ENCODE measurements at regions not wholly inside any gene's neighbourhood (a gene's known extent, or its start where the extent isn't known, plus 50 kb on each side); places are given as distances from the start of the nearest gene placed in this dataset.

DNA sequence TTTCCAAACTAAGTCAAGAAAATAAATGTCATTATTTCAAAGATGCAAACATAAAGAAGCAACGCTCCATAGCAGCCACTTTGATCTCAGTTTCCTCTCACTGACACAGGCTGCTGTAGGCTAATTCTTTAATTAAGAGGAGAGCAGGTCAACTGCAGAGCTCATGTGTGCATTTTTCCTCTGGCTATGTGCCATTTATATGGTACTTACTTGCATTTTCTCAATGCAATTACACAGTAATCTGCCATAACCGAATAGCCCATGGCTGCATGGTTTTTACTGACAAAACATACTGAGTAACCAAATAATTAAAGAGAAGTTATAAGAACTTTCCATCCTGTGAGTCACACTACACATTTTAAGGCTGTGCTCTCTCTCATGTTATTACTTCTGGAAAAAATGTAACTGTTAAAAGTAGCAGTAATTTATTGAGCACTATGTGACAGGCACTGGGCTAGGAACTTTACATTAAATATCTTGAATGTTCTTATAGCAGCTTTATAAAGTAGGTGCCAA, 122.0 kb downstream of the ELAPOR2 start:
- Histone ChIP-seq H3K79me2 (ENCODE audit: control insufficient read depth, insufficient read depth, low read length, poor library complexity) (no peaks in the 10 kb centered on the region), H4K8ac (ENCODE audit: low read depth, low read length) (no peak overlapping the region), H2BK5ac (ENCODE audit: low read depth, low read length, poor library complexity) (no peak overlapping the region), H2AK5ac (ENCODE audit: low read length) (no peak overlapping the region), H3K9ac (ENCODE audit: low read length) (no peak overlapping the region), H3K79me1 (ENCODE audit: low read length) (no peaks in the 10 kb centered on the region), H4K91ac (ENCODE audit: low read depth, low read length) (no peak overlapping the region), H2AFZ (ENCODE audit: insufficient read depth, low read length, poor library complexity) (no peak overlapping the region), H3K27ac (ENCODE audit: low read depth, low read length) (no peak overlapping the region), H2BK12ac (ENCODE audit: low read length) (no peak overlapping the region), H3K27me3 (ENCODE audit: insufficient read depth, low read length) (no peaks in the 10 kb centered on the region), H3K18ac (ENCODE audit: low read length) (no peak overlapping the region), H2BK120ac (ENCODE audit: insufficient read depth, low read length, poor library complexity) (no peak overlapping the region), H3K36me3 (ENCODE audit: control insufficient read depth in 1 of 2, insufficient read depth in 2 of 2, low read length in 2 of 2) (no peaks in the 10 kb centered on the region), H4K12ac (ENCODE audit: low read depth, low read length) (no peak overlapping the region), H3K4me3 (ENCODE audit: low read depth, low read length) (no peak overlapping the region), H3K9me3 (ENCODE audit: insufficient read depth, low read depth, low read length) (no peaks in the 10 kb centered on the region), H3K4me2 (ENCODE audit: low read length) (no peak overlapping the region), H3K23ac (ENCODE audit: low read length) (no peak overlapping the region), H3K4me1 (ENCODE audit: control insufficient read depth in 1 of 2, insufficient read depth in 2 of 2, low read length in 2 of 2) (no peaks in the 10 kb centered on the region), H3K14ac (ENCODE audit: low read length) (no peak overlapping the region), H3K4ac (ENCODE audit: low read depth, low read length) (no peak overlapping the region)
- no peak for DNase-seq
- no CpG with 5 or more reads among the region's 2 CpGs for WGBS (ENCODE audit: extremely low coverage, insufficient coverage, insufficient read length)

DNA sequence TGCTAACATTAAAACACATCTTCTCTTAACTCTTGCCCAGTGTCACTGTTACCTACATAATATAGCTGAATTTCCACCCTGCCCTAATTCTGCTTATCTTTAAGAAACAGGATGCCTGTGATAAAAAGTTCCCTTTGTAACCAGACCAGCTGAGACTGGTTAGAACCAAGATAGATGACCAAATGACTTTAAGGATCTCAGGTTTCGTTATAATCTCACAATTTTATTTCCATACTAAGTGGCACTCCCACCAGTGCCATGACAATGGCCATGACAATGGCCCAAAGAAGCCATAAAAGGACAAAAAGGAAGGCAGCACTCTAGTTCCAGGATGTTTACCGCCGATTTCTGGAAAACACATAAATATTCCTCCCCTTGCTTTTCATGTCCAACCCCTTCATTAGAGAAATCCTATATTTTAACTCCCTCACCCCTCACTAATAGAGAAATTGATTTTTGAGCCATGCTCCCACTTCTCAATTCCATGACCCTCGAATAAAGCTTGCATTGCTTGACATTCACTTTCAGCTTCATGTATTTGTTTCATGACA, 126.1 kb downstream of the ELAPOR2 start:
- no peaks in the 10 kb centered on the region for H3K27me3 ChIP-seq (ENCODE audit: insufficient read depth, low read length)
- no peak for DNase-seq
- H3K23ac ChIP-seq (ENCODE audit: low read length): no peak overlapping the region
- no peak overlapping the region for H3K27ac ChIP-seq (ENCODE audit: low read depth, low read length)
- H2BK12ac ChIP-seq (ENCODE audit: low read length): no peak overlapping the region
- no peak overlapping the region for H3K18ac ChIP-seq (ENCODE audit: low read length)
- WGBS (ENCODE audit: extremely low coverage, insufficient coverage, insufficient read length): no CpG with 5 or more reads among the region's 4 CpGs
- H2AFZ ChIP-seq (ENCODE audit: insufficient read depth, low read length, poor library complexity): no peak overlapping the region
- no peak overlapping the region for H4K8ac ChIP-seq (ENCODE audit: low read depth, low read length)
- H3K9me3 ChIP-seq (ENCODE audit: insufficient read depth, low read depth, low read length): no peaks in the 10 kb centered on the region
- H4K91ac ChIP-seq (ENCODE audit: low read depth, low read length): no peak overlapping the region
- H3K79me2 ChIP-seq (ENCODE audit: control insufficient read depth, insufficient read depth, low read length, poor library complexity): no peaks in the 10 kb centered on the region
- H3K4me3 ChIP-seq (ENCODE audit: low read depth, low read length): no peak overlapping the region
- H2AK5ac ChIP-seq (ENCODE audit: low read length): no peak overlapping the region
- H2BK120ac ChIP-seq (ENCODE audit: insufficient read depth, low read length, poor library complexity): no peak overlapping the region
- H2BK5ac ChIP-seq (ENCODE audit: low read depth, low read length, poor library complexity): no peak overlapping the region
- no peak overlapping the region for H4K12ac ChIP-seq (ENCODE audit: low read depth, low read length)
- no peak overlapping the region for H3K4ac ChIP-seq (ENCODE audit: low read depth, low read length)
- no peaks in the 10 kb centered on the region for H3K79me1 ChIP-seq (ENCODE audit: low read length)
- H3K14ac ChIP-seq (ENCODE audit: low read length): no peak overlapping the region
- no peak overlapping the region for H3K4me2 ChIP-seq (ENCODE audit: low read length)
- no peak overlapping the region for H3K9ac ChIP-seq (ENCODE audit: low read length)
- H3K36me3 ChIP-seq (ENCODE audit: control insufficient read depth in 1 of 2, insufficient read depth in 2 of 2, low read length in 2 of 2): no peaks in the 10 kb centered on the region
- H3K4me1 ChIP-seq (ENCODE audit: control insufficient read depth in 1 of 2, insufficient read depth in 2 of 2, low read length in 2 of 2): no peaks in the 10 kb centered on the region

DNA sequence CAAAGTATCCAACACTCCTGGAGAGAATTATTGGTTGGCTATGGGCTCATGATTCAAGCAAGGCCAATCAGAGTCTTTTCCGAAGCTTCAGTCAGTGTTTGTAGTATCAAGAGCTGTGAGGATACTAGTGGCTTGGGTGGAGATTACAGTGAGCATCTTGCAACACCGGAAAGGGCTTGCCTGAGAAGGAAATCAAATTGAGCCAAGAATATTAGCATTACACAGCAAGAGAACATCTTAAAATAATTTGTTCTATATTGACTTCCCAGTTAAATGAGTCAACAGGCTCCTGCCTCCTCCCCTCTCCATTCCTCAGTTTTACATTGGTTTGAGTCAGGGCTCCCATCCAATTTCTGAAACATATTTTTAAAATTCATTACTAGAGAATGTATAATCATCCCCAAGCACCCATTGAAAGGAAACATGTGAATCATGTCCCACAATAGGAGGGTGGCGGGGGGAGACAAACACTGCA, 127.4 kb downstream of the ELAPOR2 start:
- H3K23ac ChIP-seq (ENCODE audit: low read length): no peak overlapping the region
- no CpG with 5 or more reads among the region's 3 CpGs for WGBS (ENCODE audit: extremely low coverage, insufficient coverage, insufficient read length)
- no peak overlapping the region for H3K18ac ChIP-seq (ENCODE audit: low read length)
- H3K27ac ChIP-seq (ENCODE audit: low read depth, low read length): no peak overlapping the region
- H2AFZ ChIP-seq (ENCODE audit: insufficient read depth, low read length, poor library complexity): no peak overlapping the region
- H3K4ac ChIP-seq (ENCODE audit: low read depth, low read length): no peak overlapping the region
- H3K79me2 ChIP-seq (ENCODE audit: control insufficient read depth, insufficient read depth, low read length, poor library complexity): no peaks in the 10 kb centered on the region
- no peak overlapping the region for H4K12ac ChIP-seq (ENCODE audit: low read depth, low read length)
- H2BK12ac ChIP-seq (ENCODE audit: low read length): no peak overlapping the region
- no peaks in the 10 kb centered on the region for H3K79me1 ChIP-seq (ENCODE audit: low read length)
- no peaks in the 10 kb centered on the region for H3K9me3 ChIP-seq (ENCODE audit: insufficient read depth, low read depth, low read length)
- H2BK5ac ChIP-seq (ENCODE audit: low read depth, low read length, poor library complexity): no peak overlapping the region
- H3K27me3 ChIP-seq (ENCODE audit: insufficient read depth, low read length): no peaks in the 10 kb centered on the region
- H3K4me3 ChIP-seq (ENCODE audit: low read depth, low read length): no peak overlapping the region
- H3K4me2 ChIP-seq (ENCODE audit: low read length): no peak overlapping the region
- H3K14ac ChIP-seq (ENCODE audit: low read length): no peak overlapping the region
- no peak for DNase-seq
- H2BK120ac ChIP-seq (ENCODE audit: insufficient read depth, low read length, poor library complexity): no peak overlapping the region
- no peak overlapping the region for H2AK5ac ChIP-seq (ENCODE audit: low read length)
- H3K9ac ChIP-seq (ENCODE audit: low read length): no peak overlapping the region
- no peak overlapping the region for H4K91ac ChIP-seq (ENCODE audit: low read depth, low read length)
- no peak overlapping the region for H4K8ac ChIP-seq (ENCODE audit: low read depth, low read length)
- H3K36me3 ChIP-seq (ENCODE audit: control insufficient read depth in 1 of 2, insufficient read depth in 2 of 2, low read length in 2 of 2): no peaks in the 10 kb centered on the region
- H3K4me1 ChIP-seq (ENCODE audit: control insufficient read depth in 1 of 2, insufficient read depth in 2 of 2, low read length in 2 of 2): no peaks in the 10 kb centered on the region

DNA sequence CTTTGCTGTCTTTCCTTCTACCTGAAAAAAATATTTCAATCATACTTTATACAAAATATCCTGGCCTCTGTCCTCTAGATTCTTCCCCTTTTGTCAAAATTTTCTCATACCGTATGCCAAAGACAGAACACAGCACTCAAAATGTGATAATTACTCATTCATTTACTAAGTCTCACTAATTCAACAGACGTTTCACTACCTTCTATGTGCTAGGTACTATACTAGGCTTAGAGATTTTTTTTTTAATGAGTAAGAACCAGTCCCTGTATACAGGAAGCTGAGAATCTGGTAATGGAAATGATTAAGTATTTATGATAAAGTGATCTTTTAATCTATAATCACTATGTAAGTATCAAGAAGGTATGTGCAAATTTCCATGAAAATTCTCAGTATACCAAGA, 128.0 kb downstream of the ELAPOR2 start:
- no peak for DNase-seq
- no peak overlapping the region for H2AFZ ChIP-seq (ENCODE audit: insufficient read depth, low read length, poor library complexity)
- no peaks in the 10 kb centered on the region for H3K79me1 ChIP-seq (ENCODE audit: low read length)
- no peak overlapping the region for H3K27ac ChIP-seq (ENCODE audit: low read depth, low read length)
- no peak overlapping the region for H3K4me2 ChIP-seq (ENCODE audit: low read length)
- H3K36me3 ChIP-seq (ENCODE audit: control insufficient read depth in 1 of 2, insufficient read depth in 2 of 2, low read length in 2 of 2): no peaks in the 10 kb centered on the region
- no peak overlapping the region for H2BK120ac ChIP-seq (ENCODE audit: insufficient read depth, low read length, poor library complexity)
- H3K9me3 ChIP-seq (ENCODE audit: insufficient read depth, low read depth, low read length): no peaks in the 10 kb centered on the region
- H4K12ac ChIP-seq (ENCODE audit: low read depth, low read length): no peak overlapping the region
- H3K23ac ChIP-seq (ENCODE audit: low read length): no peak overlapping the region
- no peak overlapping the region for H3K4me3 ChIP-seq (ENCODE audit: low read depth, low read length)
- no peaks in the 10 kb centered on the region for H3K4me1 ChIP-seq (ENCODE audit: control insufficient read depth in 1 of 2, insufficient read depth in 2 of 2, low read length in 2 of 2)
- H4K8ac ChIP-seq (ENCODE audit: low read depth, low read length): no peak overlapping the region
- no peak overlapping the region for H3K4ac ChIP-seq (ENCODE audit: low read depth, low read length)
- no peaks in the 10 kb centered on the region for H3K79me2 ChIP-seq (ENCODE audit: control insufficient read depth, insufficient read depth, low read length, poor library complexity)
- no peak overlapping the region for H4K91ac ChIP-seq (ENCODE audit: low read depth, low read length)
- no peak overlapping the region for H2BK5ac ChIP-seq (ENCODE audit: low read depth, low read length, poor library complexity)
- no peaks in the 10 kb centered on the region for H3K27me3 ChIP-seq (ENCODE audit: insufficient read depth, low read length)
- H3K18ac ChIP-seq (ENCODE audit: low read length): no peak overlapping the region
- H3K14ac ChIP-seq (ENCODE audit: low read length): no peak overlapping the region
- no peak overlapping the region for H3K9ac ChIP-seq (ENCODE audit: low read length)
- no peak overlapping the region for H2BK12ac ChIP-seq (ENCODE audit: low read length)
- no peak overlapping the region for H2AK5ac ChIP-seq (ENCODE audit: low read length)
- no CpG with 5 or more reads among the region's 2 CpGs for WGBS (ENCODE audit: extremely low coverage, insufficient coverage, insufficient read length)
